AG10803 (cell line): ENCODE measurements at regions not wholly inside any gene's neighbourhood (a gene's known extent, or its start where the extent isn't known, plus 50 kb on each side); places are given as distances from the start of the nearest gene placed in this dataset.
A peak's percentile ranks its signal among the peaks of the same experiment; 100 is the strongest.
"Not testable (repeated sequence)": the region's sequence is repeated elsewhere in the genome, so short reads cannot be mapped to it uniquely, and the experiment has no call there.

Experiments used
- DNase-seq: peaks from one replicate; pipeline ENCODE4 v3.0.0; 2010; ENCODE audit warnings: low read depth
- H3K4me3 ChIP-seq: 2 replicates; pipeline ENCODE4 v1.5.1; 2011; ENCODE audit warnings: mild to moderate bottlenecking, low read length, control low read depth
- TF ChIP-seq, protein P1 (sequence below): conservative IDR thresholded peaks from 2 replicates; pipeline ENCODE4 v1.5.1; 2011; ENCODE audit warnings: mild to moderate bottlenecking, low read length, control low read depth, inconsistent platforms

GRCh38 chr9:97786341-97786740 lies 66.7 kb upstream of the FOXE1 start:
- TF ChIP-seq, protein P1, sequence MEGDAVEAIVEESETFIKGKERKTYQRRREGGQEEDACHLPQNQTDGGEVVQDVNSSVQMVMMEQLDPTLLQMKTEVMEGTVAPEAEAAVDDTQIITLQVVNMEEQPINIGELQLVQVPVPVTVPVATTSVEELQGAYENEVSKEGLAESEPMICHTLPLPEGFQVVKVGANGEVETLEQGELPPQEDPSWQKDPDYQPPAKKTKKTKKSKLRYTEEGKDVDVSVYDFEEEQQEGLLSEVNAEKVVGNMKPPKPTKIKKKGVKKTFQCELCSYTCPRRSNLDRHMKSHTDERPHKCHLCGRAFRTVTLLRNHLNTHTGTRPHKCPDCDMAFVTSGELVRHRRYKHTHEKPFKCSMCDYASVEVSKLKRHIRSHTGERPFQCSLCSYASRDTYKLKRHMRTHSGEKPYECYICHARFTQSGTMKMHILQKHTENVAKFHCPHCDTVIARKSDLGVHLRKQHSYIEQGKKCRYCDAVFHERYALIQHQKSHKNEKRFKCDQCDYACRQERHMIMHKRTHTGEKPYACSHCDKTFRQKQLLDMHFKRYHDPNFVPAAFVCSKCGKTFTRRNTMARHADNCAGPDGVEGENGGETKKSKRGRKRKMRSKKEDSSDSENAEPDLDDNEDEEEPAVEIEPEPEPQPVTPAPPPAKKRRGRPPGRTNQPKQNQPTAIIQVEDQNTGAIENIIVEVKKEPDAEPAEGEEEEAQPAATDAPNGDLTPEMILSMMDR = no peak
- H3K4me3 ChIP-seq = no peak overlapping the region
- peak; percentile 22 for DNase-seq

DNA sequence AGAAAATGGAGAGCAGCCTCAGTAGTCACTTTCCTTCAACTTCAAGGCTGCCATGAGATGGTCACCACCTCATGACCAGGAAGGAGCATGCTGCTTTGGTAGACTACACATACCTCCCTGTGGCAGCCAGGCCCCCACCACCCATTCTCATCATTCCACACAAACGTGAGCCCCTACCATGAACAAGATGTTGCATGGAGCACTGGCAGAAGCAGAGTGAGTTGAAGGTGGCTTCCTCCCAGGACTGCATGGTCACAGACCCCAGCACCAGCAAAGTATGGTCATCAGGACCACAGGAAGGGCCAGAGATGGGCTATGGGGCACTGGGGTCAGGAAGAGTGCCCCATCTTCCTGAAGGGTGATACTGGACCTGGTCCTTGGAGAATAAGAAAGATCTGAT lies 65.5 kb upstream of the FOXE1 start:
- no peak for DNase-seq
- TF ChIP-seq, protein P1 = no peak
- H3K4me3 ChIP-seq = no peak overlapping the region

DNA sequence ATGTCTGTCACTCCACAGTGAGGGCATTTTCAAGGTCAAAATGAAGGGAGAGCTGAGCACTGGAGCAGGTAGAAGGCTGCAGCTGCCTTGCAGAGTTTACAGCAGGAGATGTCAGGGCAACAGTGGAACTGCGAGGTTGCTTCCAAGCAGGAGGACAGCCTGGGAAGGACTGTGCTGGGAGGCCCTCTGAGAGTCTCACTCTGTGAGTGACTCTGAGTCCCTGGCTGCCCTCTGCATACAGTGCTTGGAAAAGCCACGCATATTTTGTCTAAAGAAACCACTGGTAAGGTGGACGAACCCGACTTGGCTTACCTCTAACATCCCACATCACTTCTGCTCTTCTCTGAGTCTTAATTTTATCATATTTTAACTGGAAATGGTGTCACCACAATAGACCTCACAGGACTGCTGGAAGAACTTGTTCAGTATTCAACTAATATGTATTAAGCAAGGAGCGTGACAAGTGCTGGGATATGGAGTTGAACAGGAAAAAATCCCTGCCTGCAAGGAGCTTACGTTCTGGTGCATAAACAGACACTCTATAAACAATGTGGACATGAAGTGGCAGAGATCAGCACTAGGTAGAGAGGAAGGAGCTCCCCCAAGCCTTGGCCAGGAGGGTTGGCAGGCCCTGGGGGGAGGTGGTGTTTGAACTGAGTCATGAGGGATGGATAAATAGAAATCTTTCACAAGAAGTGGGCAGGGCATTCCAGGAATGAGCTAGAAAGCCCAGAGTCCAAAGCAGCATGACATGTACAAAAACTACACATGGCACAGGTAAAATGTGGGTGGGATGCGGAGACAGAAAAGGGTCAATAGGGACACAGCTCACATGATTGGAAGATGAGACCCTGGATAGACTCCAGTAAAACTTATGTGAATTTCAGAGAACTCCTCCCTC lies 64.0 kb upstream of the FOXE1 start:
- TF ChIP-seq, protein P1 = no peak
- no peak for DNase-seq
- H3K4me3 ChIP-seq = no peak overlapping the region

DNA sequence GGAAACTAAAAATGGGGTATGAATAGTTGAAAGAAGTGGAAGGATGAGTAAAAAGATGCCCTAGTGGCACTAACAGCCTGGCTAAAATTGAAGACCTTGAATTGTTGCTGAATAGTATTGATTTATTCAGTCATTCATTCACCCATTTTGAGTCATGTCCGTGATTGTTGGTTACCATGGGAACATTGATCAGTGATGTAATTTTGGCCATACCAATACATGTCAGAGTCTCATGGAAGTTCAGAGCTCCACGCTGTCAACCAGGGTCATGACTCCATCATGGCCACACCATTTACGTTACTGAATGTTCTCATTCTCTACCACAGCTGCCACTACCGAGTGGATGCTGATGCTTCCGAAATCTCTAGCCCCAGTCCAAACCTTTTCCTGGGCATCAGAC lies 62.5 kb upstream of the FOXE1 start:
- DNase-seq = no peak
- TF ChIP-seq, protein P1 = no peak
- H3K4me3 ChIP-seq = no peak overlapping the region

- TF ChIP-seq, protein P1 = no peak
- DNase-seq = no peak
- H3K4me3 ChIP-seq = no peak overlapping the region
Measured at GRCh38 chr9:97791542-97791941, 61.5 kb upstream of the FOXE1 start.

- no peak for DNase-seq
- TF ChIP-seq, protein P1 = no peak
- no peak overlapping the region for H3K4me3 ChIP-seq
Measured at GRCh38 chr9:97793067-97793466, 60.0 kb upstream of the FOXE1 start.

DNA sequence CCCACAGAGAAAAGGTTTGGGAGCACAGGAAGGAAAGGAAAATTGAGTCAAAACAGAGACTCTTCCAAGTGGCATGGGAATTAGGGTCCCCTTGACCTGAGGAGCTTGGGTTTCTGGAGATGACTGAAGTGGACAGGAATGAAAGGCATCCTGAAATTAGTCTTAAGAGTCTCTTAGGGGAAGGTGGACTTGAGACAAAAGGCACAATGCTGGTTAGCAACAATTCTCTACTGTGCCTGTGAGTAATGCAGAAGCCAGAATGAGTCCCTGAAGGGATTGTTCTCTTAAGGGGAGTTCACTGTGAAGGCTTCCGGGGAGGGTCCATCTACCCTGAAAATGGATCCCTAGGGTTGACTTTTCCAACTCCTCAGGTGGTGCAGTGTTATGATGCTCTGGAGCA lies 58.4 kb upstream of the FOXE1 start:
- no peak for DNase-seq
- TF ChIP-seq, protein P1 = no peak
- H3K4me3 ChIP-seq = no peak overlapping the region

DNA sequence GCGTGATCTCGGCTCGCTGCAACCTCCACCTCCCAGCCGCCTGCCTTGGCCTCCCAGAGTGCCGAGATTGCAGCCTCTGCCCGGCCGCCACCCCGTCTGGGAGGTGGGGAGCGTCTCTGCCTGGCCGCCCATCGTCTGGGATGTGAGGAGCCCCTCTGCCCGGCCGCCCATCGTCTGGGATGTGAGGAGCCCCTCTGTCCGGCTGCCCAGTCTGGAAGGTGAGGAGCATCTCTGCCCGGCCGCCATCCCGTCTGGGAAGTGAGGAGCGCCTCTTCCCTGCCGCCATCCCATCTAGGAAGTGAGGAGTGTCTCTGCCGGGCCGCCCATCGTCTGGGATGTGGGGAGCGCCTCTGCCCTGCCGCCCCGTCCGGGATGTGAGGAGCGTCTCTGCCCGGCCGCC lies 56.9 kb upstream of the FOXE1 start:
- DNase-seq, H3K4me3 ChIP-seq: not testable (repeated sequence)
